Immature natural killer cell (primary cell): ENCODE measurements at regions not wholly inside any gene's neighbourhood (a gene's known extent, or its start where the extent isn't known, plus 50 kb on each side); places are given as distances from the start of the nearest gene placed in this dataset.

Experiments
- DNase-seq, 3 donors: peaks; one replicate each; pipeline ENCODE4 v3.0.0; 2022; ENCODE audit warnings: mixed read lengths in 1 of 3
- H3K27ac Mint-ChIP-seq, 6 donors: one replicate each; pipeline ENCODE4 v1.8.0; 2020; ENCODE audit warnings: mixed read lengths in 6 of 6, mild to moderate bottlenecking in 5 of 6, inconsistent platforms in 4 of 6, moderate library complexity in 3 of 6
- H3K27me3 Mint-ChIP-seq, 3 donors: one replicate each; pipeline ENCODE4 v1.8.0; 2020 to 2021; ENCODE audit warnings: low read depth in 3 of 3, mild to moderate bottlenecking in 3 of 3, mixed read lengths in 3 of 3, moderate library complexity in 3 of 3, inconsistent platforms in 1 of 3
- H3K36me3 Mint-ChIP-seq, 3 donors: one replicate each; pipeline ENCODE4 v1.8.0; 2020; ENCODE audit warnings: mixed read lengths in 3 of 3, inconsistent platforms in 2 of 3, mild to moderate bottlenecking in 2 of 3
- H3K4me1 Mint-ChIP-seq, 2 donors: one replicate each; pipeline ENCODE4 v1.8.0; 2020; ENCODE audit warnings: inconsistent platforms in 2 of 2, mild to moderate bottlenecking in 2 of 2, mixed read lengths in 2 of 2, moderate library complexity in 1 of 2
- H3K4me3 Mint-ChIP-seq, 5 donors: one replicate each; pipeline ENCODE4 v1.8.0; 2020; ENCODE audit warnings: mild to moderate bottlenecking in 5 of 5, mixed read lengths in 5 of 5, inconsistent platforms in 3 of 5, moderate library complexity in 3 of 5
- H3K9me3 Mint-ChIP-seq, 6 donors: one replicate each; pipeline ENCODE4 v1.8.0; 2020; ENCODE audit warnings: mild to moderate bottlenecking in 6 of 6, mixed read lengths in 6 of 6, inconsistent platforms in 4 of 6, moderate library complexity in 3 of 6

- H3K27me3 Mint-ChIP-seq: peaks cover 0 to 5% (median 2%) of the 10 kb centered on the region in 3 donors
- H3K9me3 Mint-ChIP-seq: no peaks in the 10 kb centered on the region
- H3K36me3 Mint-ChIP-seq: no peaks in the 10 kb centered on the region
- H3K27ac Mint-ChIP-seq: no peak overlapping the region
- DNase-seq: no peak
- H3K4me1 Mint-ChIP-seq: no peaks in the 10 kb centered on the region
- H3K4me3 Mint-ChIP-seq: no peak overlapping the region
Observed at GRCh38 chr12:113747017-113747416, 219.1 kb downstream of the RBM19 start.

GRCh38 chr12:113744802-113745395 is 221.2 kb downstream of the RBM19 start:
- no peak overlapping the region for H3K4me3 Mint-ChIP-seq
- H3K9me3 Mint-ChIP-seq: peaks cover 0 to 1% (median 0%) of the 10 kb centered on the region in 6 donors
- DNase-seq: no peak
- H3K27me3 Mint-ChIP-seq: peaks cover 0 to 5% (median 5%) of the 10 kb centered on the region in 3 donors
- H3K27ac Mint-ChIP-seq: no peak overlapping the region
- no peaks in the 10 kb centered on the region for H3K36me3 Mint-ChIP-seq
- H3K4me1 Mint-ChIP-seq: no peaks in the 10 kb centered on the region

GRCh38 chr12:113742801-113743200 is 223.3 kb downstream of the RBM19 start:
- no peaks in the 10 kb centered on the region for H3K36me3 Mint-ChIP-seq
- H3K9me3 Mint-ChIP-seq: peaks cover 0 to 1% (median 0%) of the 10 kb centered on the region in 6 donors
- H3K27me3 Mint-ChIP-seq: peaks cover 0 to 8% (median 5%) of the 10 kb centered on the region in 3 donors
- DNase-seq: no peak
- no peak overlapping the region for H3K27ac Mint-ChIP-seq
- no peak overlapping the region for H3K4me3 Mint-ChIP-seq
- no peaks in the 10 kb centered on the region for H3K4me1 Mint-ChIP-seq

- no peak for DNase-seq
- H3K4me1 Mint-ChIP-seq: no peaks in the 10 kb centered on the region
- no peaks in the 10 kb centered on the region for H3K36me3 Mint-ChIP-seq
- H3K9me3 Mint-ChIP-seq: peaks cover 0 to 1% (median 0%) of the 10 kb centered on the region in 6 donors
- H3K4me3 Mint-ChIP-seq: no peak overlapping the region
- H3K27ac Mint-ChIP-seq: no peak overlapping the region
- peaks cover 0 to 9% (median 4%) of the 10 kb centered on the region in 3 donors for H3K27me3 Mint-ChIP-seq
Observed at GRCh38 chr12:113740699-113741098, 225.4 kb downstream of the RBM19 start.

GRCh38 chr12:113735131-113735530 is 231.0 kb downstream of the RBM19 start:
- Mint-ChIP-seq H3K4me3 (no peak overlapping the region), H3K27ac (no peak overlapping the region), H3K36me3 (no peaks in the 10 kb centered on the region), H3K27me3 (peaks cover 3 to 11% (median 3%) of the 10 kb centered on the region in 3 donors), H3K4me1 (no peaks in the 10 kb centered on the region), H3K9me3 (no peaks in the 10 kb centered on the region)
- no peak for DNase-seq

- no peak for DNase-seq
- Mint-ChIP-seq H3K27ac (no peak overlapping the region), H3K27me3 (peaks cover 3 to 11% (median 3%) of the 10 kb centered on the region in 3 donors), H3K4me1 (no peaks in the 10 kb centered on the region), H3K4me3 (no peak overlapping the region), H3K36me3 (no peaks in the 10 kb centered on the region), H3K9me3 (no peaks in the 10 kb centered on the region)
Observed at GRCh38 chr12:113734503-113734902, 231.6 kb downstream of the RBM19 start.

GRCh38 chr12:113732916-113733315 is 233.2 kb downstream of the RBM19 start:
- H3K9me3 Mint-ChIP-seq: no peaks in the 10 kb centered on the region
- H3K36me3 Mint-ChIP-seq: no peaks in the 10 kb centered on the region
- H3K4me3 Mint-ChIP-seq: no peak overlapping the region
- H3K27ac Mint-ChIP-seq: no peak overlapping the region
- H3K27me3 Mint-ChIP-seq: peaks cover 3 to 6% (median 3%) of the 10 kb centered on the region in 3 donors
- DNase-seq: no peak
- H3K4me1 Mint-ChIP-seq: no peaks in the 10 kb centered on the region

GRCh38 chr12:113727651-113728061 is 238.5 kb downstream of the RBM19 start:
- Mint-ChIP-seq H3K4me1 (no peaks in the 10 kb centered on the region), H3K27me3 (peaks cover 3 to 5% (median 4%) of the 10 kb centered on the region in 3 donors), H3K27ac (no peak overlapping the region), H3K36me3 (no peaks in the 10 kb centered on the region), H3K9me3 (no peaks in the 10 kb centered on the region), H3K4me3 (no peak overlapping the region)
- DNase-seq: no peak

GRCh38 chr12:113726254-113726819 is 239.8 kb downstream of the RBM19 start:
- H3K27me3 Mint-ChIP-seq: peaks cover 2 to 5% (median 3%) of the 10 kb centered on the region in 3 donors
- H3K9me3 Mint-ChIP-seq: no peaks in the 10 kb centered on the region
- H3K36me3 Mint-ChIP-seq: no peaks in the 10 kb centered on the region
- no peak overlapping the region for H3K27ac Mint-ChIP-seq
- no peak for DNase-seq
- no peaks in the 10 kb centered on the region for H3K4me1 Mint-ChIP-seq
- H3K4me3 Mint-ChIP-seq: no peak overlapping the region

GRCh38 chr12:113725557-113725876 is 240.6 kb downstream of the RBM19 start:
- H3K27ac Mint-ChIP-seq: no peak overlapping the region
- peaks cover 2 to 5% (median 3%) of the 10 kb centered on the region in 3 donors for H3K27me3 Mint-ChIP-seq
- H3K36me3 Mint-ChIP-seq: no peaks in the 10 kb centered on the region
- DNase-seq: no peak
- H3K4me1 Mint-ChIP-seq: no peaks in the 10 kb centered on the region
- H3K4me3 Mint-ChIP-seq: no peak overlapping the region
- no peaks in the 10 kb centered on the region for H3K9me3 Mint-ChIP-seq

GRCh38 chr12:113724794-113725556 is 241.2 kb downstream of the RBM19 start:
- DNase-seq: no peak
- H3K4me3 Mint-ChIP-seq: no peak overlapping the region
- no peaks in the 10 kb centered on the region for H3K4me1 Mint-ChIP-seq
- peaks cover 2 to 5% (median 3%) of the 10 kb centered on the region in 3 donors for H3K27me3 Mint-ChIP-seq
- no peaks in the 10 kb centered on the region for H3K9me3 Mint-ChIP-seq
- no peak overlapping the region for H3K27ac Mint-ChIP-seq
- no peaks in the 10 kb centered on the region for H3K36me3 Mint-ChIP-seq

GRCh38 chr12:113723631-113724030 is 242.5 kb downstream of the RBM19 start:
- Mint-ChIP-seq H3K4me1 (no peaks in the 10 kb centered on the region), H3K27ac (no peak overlapping the region), H3K4me3 (no peak overlapping the region), H3K27me3 (peaks cover 2 to 6% (median 3%) of the 10 kb centered on the region in 3 donors), H3K36me3 (no peaks in the 10 kb centered on the region), H3K9me3 (no peaks in the 10 kb centered on the region)
- DNase-seq: no peak

GRCh38 chr12:113722747-113723146 is 243.4 kb downstream of the RBM19 start:
- H3K4me1 Mint-ChIP-seq: no peaks in the 10 kb centered on the region
- H3K27ac Mint-ChIP-seq: no peak overlapping the region
- no peak overlapping the region for H3K4me3 Mint-ChIP-seq
- H3K9me3 Mint-ChIP-seq: no peaks in the 10 kb centered on the region
- peaks cover 2 to 7% (median 4%) of the 10 kb centered on the region in 3 donors for H3K27me3 Mint-ChIP-seq
- no peaks in the 10 kb centered on the region for H3K36me3 Mint-ChIP-seq
- no peak for DNase-seq

GRCh38 chr12:113720629-113721028 is 245.5 kb downstream of the RBM19 start:
- no peaks in the 10 kb centered on the region for H3K9me3 Mint-ChIP-seq
- H3K27ac Mint-ChIP-seq: no peak overlapping the region
- no peaks in the 10 kb centered on the region for H3K36me3 Mint-ChIP-seq
- H3K27me3 Mint-ChIP-seq: peaks cover 0 to 7% (median 6%) of the 10 kb centered on the region in 3 donors
- H3K4me1 Mint-ChIP-seq: no peaks in the 10 kb centered on the region
- no peak for DNase-seq
- no peak overlapping the region for H3K4me3 Mint-ChIP-seq
